Fibroblast of skin of left quadriceps (primary cell): ENCODE measurements at regions not wholly inside any gene's neighbourhood (a gene's known extent, or its start where the extent isn't known, plus 50 kb on each side); places are given as distances from the start of the nearest gene placed in this dataset.

Experiments used
- DNase-seq, 2 experiments: peaks; one replicate each; pipeline ENCODE4 v3.0.0-alpha.2; 2013; ENCODE audit warnings: low read depth in 2 of 2

DNA sequence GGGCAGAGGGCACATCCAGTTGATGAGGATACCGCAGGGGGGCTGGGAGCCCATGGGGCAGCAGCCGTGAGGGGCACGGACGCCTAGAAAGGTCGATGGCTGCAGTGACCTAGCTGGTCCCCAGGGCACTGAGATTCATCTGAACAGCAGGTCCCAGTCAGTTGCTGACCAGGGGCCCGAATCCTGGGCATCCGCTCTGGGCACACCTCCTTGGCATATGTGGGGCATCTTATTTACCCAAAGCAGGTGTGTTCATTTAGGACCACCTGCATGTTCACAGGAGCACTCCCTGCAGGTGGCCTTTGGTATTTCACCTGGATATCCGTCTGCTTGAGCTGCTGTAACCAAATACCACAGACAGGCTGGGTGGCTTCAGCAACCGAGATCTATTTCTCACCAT is 72.0 kb upstream of the ODC1 start:
- no peak for DNase-seq

DNA sequence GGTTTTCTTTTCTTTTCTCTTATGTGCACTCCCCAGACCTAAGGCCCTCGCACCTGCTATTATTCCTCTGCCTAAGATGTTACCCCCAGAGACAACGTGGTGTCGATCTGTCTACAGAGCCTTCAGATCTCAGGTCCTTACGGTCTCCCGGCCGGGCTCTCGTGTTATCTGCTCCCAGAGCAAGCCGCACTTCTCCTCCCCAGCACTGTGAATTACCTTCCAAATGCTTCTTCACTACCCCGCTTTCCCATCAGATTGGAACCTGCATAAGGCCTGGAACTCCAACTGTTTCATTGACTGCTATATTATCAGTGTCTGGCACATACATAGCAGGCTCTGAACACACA is 71.2 kb upstream of the ODC1 start:
- DNase-seq: no peak

DNA sequence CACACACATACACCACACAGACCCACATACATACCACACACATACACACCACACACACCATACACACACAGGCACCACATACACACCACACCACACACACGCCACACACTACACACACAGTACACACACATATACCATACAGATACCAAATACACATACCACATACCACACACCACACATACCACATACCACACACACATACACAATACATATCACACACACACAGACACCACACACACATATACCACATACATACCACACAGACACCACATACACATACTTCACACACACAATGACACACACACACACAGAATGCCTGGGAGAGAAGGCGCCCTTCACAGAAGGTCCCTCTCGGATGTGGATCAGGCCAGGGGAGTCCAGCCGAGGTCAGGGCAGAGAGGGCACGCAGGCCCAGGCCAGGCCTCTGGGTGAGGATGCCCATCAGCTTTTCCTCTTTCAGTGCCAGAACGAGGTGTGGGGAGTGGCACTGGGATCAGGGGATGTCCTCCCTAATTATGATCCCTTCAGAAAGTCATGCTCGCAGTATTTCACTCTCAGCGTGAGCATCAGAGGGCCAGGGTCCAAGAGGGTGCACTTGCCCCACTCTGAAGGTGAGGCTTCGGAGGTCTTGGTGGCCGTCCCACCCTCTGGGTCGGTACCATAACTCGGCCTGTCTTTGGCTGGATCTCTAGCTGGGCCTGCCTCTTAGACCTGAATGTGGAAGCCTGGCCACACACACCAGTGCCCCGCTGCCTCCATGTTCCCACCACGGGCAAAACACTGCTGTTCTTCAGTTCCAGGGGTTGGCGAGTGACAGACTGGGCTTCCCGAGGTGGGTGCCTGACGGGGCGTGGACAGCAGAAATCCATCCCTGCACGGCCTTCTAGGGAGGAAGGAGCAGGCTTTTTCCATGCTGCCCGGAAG is 70.6 kb upstream of the ODC1 start:
- DNase-seq: no peak

DNA sequence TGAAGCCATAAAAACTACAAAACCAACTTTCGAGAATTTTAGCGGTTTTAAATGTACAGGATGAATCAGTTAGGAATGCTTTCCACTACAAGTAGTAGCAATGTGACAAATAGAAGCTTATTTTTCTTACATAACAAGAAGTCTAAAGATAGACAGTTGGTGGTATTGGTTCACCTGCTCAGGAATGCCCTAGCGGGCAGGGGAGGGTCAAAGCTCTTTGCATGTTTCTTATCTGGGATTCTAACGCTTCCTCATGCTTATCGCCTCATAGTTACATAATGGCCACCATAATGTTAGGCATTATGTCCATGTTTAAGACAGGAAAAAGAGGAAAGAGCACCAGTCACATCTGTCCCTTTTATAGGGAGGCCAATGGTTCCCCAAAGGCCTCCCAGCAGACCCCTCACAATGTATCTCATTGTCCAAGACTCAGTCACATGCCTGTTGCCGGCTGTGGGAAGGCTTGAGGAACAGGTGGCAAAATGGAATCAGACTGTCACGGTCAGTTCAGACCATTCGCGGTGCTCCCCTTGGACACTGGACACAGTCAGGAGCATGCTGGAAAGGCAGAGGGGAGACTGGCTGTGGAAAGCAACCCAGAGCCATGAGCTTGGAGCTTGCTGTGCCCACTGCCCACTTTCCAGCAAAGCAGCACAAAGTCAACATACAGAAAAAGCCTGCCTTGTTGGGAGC is 69.4 kb upstream of the ODC1 start:
- no peak for DNase-seq

DNA sequence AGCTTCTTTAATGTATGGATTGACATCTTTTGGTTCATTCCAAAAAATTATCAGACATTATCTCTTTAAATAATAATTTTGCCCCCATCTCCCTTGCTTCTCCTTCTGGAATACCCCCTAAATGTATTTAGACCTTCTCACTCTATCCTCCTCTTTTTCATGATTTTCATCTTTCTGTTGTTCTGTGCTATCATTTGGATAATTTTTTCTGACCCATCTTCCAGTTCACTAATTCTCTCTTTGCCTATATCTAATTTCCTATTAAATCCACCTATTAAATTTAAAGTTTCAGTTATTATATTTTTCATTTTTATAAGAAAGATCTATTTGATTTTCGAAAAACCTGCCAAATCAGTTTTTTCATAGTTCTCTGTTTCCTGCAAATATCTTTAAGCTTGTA is 67.8 kb upstream of the ODC1 start:
- DNase-seq: no peak

DNA sequence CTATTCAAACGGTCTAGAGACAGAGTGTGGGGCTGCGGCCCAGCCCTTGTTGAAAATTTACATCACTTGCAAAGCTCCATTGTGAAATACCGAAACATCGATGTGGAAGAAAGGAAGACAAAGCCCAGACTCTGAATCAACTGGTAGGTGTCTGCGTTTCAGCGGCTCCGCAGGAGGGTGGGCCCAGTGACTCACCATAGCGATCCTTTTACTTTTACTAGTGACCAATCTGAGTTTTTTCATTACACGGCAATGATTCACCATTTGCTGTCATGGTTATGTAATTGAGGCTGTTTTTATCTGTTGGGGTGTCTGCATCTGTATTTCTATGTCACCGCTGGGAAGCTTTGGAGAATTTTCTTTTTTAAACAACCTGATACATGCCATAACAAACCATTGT is 66.6 kb upstream of the ODC1 start:
- peak; percentile 46 to 50 for DNase-seq

DNA sequence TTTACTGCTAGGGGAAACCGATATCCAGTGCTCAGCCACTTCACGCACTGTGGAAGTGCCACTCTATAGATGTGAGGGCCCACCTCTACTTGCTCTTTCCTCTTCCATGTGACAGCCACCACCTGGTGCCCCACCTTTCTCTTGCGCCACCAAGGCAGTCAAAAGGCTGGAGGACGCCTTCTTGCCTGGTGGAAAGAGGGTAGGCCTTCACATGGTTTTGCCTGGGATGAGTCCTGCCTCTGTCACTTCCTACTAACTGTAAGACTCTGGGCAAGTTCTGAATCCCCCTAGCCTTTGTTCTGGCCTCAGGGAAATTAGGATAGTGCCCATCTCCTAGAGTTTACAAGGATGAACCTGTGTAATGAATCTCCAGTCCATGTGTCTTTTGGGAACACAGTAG is 66.1 kb upstream of the ODC1 start:
- no peak for DNase-seq

DNA sequence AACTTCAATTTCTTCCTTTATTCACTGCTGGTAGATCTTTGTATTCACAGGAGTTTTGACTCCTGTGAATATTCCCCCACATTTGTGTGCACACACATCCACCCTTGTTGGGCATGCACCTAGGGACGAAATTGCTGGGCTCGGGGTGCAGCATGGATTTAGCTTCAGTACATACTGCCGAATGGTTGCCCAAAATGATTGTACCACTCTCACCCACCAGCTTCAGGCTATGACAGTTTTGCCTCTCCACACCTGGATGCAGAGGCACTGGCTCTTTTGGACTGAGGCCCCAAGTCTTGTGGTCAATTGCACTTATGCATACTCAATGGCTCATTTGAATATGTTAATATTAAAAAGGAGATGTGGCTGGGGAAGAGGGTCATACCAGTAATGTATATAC is 65.1 kb upstream of the ODC1 start:
- no peak for DNase-seq

DNA sequence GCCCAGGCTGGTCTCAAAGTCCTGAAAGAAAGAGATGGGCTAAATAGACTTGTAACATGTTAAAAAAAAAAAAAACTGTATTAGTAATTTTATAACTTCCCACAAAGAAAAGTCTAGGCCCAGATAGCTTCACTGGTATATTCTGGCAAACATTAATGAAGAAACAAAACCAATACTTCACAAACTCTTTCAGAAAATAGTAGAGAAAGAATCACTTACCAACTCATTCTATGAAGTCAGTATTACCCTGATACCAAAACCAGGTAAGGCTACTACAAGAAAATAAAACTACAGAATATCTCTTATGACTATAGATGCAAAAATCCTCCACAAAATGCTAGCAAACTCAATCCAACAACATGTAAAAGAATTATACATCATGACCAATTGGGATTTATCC is 59.9 kb upstream of the ODC1 start:
- no peak for DNase-seq

DNA sequence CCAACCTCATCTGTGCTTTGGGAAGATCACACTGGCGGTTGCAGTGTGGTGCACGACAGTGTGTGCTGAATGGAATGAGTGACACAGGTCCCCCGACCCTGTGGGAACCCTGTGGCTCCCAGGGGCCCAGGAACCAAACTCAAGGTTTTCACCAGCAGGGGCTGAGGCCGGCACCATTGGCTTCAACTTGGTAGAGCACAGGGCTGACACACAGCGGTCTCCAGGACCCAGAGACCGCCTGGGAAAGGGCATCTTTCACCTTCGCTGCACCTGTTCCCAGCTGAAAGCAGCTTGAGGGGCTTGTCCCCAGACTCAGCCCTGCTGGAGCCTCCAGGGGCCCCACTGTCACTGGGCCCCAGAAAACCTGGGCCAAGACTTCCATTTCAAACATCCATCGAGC is 59.0 kb upstream of the ODC1 start:
- DNase-seq: no peak

DNA sequence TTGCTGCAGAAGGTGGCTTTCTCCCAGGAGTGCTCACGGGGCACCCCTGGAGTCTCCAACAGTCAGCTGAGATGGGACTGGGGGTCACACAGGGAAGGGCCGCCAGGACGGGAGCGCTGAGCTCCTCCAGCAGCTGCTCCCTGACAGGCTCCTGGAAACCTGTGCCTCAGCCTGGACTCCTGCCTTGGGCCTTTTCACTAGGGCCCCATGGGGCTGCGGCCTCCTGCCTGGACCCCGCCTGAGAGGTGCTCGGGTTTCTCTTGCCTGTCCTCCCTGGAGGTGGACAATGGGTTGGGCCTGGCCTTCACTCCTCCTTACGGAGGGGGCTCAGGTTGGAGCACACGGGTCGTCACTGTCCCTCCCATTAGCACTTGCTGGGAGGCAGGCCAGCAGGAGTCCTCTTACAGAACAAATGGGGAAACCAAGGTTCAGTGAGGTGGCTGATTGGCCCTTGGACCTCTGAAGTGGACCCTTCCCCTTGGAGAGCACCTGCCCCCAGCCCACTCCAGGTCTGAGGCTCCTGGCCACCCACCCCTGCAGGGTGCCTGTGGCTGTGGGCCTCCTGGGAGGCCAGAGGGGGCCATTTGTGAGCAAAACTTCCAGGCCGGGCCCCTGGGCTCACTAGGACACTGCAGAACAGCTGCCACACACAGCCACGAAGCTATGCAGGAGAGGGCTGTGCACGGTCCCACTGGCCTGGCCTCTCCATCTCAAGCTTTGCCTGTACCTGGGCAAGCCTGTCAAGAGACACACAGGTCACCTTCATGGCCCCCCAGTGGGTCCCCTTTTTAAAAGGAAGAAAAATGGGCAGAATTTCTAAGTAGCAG is 57.1 kb upstream of the ODC1 start:
- DNase-seq: no peak

DNA sequence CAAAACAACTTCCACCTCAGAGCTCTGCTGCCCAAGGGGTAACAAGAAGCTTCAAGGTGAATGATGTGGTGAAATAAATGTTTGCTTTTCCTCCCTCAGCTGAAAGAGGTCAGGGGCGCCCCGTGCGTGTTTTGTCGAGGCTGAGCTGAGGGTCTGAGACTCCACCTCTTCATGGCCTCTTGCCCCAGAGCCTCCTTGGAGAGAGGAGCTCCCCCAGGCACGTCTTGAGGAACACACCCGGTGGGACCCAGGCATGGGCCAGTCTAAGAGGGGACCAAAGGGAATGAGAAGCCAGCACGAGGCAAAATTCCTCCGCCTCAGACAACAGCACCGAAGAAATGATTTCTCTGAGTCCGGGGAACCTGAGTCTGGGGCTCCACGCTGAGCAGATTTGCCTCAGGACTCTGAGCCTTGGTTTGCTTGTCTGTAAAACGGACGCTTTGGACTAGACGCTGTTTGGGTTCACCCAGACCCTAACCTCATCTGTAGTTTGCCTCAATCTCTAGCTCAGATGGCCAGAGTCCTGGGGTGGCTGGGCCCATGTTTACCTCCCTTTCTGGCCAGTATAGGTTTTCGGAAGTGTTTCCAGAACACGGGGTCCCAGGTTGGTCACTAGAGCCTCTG is 56.4 kb upstream of the ODC1 start:
- no peak for DNase-seq

DNA sequence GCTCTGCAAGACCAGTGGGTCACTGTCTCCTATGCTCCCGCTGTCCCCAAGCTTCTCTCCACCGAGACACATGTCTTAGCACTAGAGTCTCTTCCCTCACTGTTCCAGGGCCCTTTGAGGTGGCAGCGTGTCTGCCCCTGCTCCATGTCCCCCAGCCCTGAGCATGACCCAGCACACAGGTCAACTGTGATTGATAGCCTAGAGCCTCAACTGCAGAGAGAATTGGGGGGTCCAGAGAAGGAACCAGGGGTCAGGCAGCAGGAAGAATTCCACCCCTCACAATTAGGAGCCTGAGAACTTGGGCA is 54.6 kb upstream of the ODC1 start:
- DNase-seq: no peak

DNA sequence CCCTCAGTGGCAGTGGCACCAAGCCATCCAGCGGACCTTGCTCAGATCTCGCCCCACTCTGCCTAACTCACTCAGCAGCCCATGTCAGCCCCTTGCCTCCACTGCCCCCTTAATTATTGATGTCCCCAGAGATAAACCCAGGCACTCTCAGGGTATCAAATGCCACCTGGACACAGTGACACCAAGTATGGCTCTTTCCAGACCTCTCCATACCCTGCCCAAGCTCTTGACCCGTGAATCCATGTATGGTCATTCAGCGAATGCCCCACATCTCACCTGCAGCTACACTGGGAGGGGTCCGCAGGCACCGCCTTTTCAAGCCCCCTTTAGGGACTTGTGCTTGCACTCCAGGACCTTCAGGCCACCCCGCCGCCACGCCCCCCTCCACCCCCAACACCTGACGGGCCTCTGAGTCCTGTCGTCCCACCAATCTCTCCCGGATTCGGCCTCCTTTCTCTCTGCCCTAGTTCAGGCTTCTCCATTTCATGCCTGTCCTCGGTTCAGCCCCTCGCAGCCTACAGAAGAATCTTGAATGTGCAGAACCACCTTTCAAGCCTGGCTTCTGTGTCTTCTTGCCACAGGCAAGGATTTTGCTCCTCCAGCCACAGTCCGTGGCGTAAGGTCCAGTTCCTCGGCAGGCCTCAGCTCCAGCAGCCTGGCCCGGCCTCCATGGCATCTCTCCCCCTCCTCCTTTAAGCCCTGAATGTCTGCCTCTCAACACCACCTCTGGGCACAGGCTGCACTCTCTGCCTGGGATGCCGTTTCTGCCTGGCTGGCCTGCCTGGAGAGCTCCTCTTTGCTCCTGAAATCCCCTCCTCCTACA is 54.1 kb upstream of the ODC1 start:
- no peak for DNase-seq

DNA sequence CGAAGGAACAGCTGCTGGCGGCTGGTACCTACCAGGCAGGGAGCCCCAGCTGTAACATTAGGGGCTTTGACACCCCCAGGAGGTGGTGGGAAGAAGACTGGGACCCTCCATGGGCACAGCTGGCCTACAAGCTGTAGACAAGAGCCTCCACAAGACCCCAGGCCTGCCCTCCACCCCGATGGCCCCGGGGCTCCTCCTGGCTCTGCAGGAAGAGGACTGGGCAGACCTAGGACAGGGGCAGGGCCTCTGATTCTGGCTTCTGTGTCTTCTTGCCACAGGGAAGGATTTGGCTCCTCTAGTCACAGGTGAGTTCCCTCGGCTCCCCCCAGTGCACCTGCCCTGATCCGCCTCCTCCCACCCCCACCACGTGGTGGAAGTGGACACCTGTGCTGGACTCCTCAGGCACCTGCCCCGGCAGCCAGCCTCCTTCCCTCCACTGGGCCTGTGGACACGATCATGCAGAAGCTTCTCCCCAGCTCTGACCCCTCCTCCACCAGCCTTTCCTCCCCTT is 53.4 kb upstream of the ODC1 start:
- DNase-seq: no peak

DNA sequence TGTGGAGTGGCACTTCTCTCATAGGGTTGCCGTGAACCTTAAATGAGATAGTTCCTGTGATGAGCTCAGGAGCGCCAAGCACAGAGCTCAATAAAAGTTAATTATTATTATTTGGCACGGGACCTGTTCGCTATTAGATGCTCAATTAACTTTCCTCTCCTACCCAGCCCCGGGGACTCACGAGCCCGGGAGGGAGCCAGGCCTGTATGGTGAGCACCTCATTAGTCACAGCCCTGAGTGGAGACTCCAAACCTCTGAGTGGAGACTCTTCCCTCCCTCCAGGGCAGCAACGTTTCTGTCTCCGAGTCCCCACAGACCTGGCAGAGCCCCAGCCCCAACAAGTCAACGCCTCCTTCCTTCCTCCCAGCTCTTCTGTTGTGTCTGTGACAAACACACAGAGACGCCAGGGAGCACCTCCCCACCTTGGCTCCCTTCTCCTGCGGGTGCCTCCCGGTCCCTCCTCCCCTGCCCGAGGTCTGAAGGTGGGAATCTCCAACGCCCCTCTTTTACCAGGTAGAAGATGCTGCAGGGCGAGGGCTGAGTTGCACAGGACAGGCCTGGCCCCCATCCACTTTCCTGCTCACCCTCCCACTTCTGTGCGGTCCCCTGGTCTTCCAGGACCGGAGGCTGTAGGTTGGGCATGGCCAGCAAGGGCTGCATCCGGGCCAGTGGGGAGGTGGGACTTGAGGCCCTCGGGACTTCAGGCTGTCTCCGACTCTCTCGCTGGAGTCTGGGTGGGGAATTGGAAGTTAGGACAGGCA is 52.7 kb upstream of the ODC1 start:
- no peak for DNase-seq

DNA sequence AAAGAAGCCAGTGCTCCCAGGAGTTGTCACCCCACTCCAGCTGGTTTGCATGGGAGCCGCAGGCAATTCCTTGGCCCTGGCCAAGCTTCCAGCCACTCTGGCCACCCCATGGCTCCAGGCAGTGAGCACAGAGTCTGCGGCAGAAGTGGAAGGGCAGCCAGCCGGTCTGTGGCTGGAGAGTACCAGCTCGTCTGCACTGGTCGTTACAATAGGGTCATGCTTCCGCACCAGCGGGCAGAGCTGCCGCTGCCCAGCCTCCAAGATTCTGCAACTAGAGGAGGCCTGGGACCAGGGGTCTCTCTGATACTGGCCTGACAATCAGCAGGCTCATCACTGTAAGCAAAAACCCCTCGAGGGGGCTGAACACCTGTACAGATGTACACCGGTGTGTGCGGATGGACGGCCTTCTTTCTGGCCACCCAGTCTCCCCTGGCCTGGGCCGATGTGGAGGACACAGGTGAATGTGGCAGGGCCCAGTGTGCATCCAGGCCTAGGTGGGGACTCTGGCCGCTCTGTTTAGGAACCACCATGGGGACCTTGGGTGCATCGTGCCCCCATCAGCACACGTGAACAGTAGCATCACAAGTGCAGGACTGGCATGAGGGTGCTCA is 51.9 kb upstream of the ODC1 start:
- DNase-seq: no peak

DNA sequence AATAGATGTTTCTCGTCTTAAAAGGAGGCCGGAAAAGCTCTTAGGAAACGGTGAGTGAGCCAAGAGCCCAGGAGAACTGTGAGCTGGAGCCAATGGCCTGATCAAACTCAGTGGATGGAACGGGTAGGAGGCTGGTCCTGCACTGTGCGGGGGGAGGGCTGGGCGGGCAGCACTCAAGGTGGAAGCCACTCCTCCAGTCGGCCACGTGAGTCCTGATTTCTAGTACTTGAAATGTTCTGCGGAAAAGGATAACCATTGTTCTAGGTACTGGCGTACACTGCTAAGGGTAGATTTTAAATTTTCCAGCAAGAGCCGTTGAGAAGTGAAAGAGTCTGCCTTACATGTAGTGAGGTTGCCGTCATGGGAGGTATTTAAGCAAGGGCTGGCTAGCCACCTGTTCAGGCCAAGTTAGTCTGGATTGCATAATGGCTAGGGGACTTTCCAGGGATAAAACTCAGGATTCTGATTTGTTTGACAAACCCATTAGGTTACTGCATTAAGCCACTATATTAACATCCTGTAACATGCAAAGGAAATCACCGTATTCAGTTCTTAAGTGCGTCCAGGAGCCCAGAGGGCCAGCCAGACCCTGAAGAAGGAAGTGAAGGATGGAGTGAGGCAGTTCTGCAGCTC is 51.3 kb upstream of the ODC1 start:
- DNase-seq: no peak

DNA sequence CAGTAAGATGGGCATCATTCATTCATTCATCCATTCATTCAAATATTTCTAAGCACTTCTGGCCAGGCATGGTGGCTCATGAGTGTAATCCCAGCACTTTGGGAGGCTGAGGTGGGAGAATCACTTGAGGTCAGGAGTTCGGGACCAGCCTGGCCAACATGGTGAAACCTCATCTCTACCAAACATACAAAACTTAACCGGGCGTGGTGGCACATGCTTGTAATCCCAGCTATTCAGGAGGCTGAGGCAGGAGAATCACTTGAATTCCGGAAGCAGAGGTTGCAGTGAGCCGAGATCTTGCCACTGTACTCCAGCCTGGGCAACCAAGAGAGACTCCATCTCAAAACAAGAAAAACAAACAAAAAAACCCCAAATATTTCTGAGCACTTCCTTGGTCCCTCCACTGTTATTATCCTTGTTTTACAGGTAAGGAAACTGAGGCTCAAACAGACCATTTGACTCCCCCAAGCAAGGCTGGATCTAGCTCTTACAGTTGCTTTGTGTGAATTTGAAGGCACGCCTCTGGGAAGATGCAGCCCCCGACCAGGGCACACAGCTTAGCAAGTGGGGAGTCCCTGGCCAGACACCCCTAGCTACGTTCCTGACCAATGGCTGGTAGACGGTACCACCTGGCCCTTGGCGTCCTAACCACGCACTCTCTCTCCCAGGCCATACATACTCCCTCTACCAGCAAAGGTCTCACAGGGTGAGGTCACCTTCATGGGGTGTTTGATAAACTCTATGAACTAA is 50.6 kb upstream of the ODC1 start:
- DNase-seq: no peak
